Keratinocyte (primary cell): ENCODE measurements at regions not wholly inside any gene's neighbourhood (a gene's known extent, or its start where the extent isn't known, plus 50 kb on each side); places are given as distances from the start of the nearest gene placed in this dataset.

Source experiments
- DNase-seq: peaks from one replicate; pipeline ENCODE4 v3.0.0-alpha.2; 2011; ENCODE audit warnings: low read depth, missing footprints, low spot score
- FAIRE-seq: peaks from 2 replicates; lab custom pipeline; 2011; peaks lifted over from hg19 to GRCh38; lab: Jason Lieb, UNC
- H2AFZ ChIP-seq: 2 replicates; pipeline ENCODE4 v1.6.0; 2012; ENCODE audit warnings: low read length, control low read depth, inconsistent platforms; ENCODE audit not compliant: control insufficient read depth
- H3K27ac ChIP-seq: 2 replicates; pipeline ENCODE4 v1.5.1; 2011; ENCODE audit warnings: low read length; ENCODE audit not compliant: control insufficient read depth, insufficient read depth
- H3K27me3 ChIP-seq: 3 replicates; pipeline ENCODE4 v1.6.0; 2011; ENCODE audit warnings: low read length; ENCODE audit not compliant: control insufficient read depth, insufficient read depth; ENCODE audit errors: extremely low read depth
- H3K36me3 ChIP-seq, 2 experiments: 2 replicates in 1 of 2; 3 replicates in 1 of 2; pipeline ENCODE4 v1.5.1; 2011; ENCODE audit warnings: low read length in 2 of 2, mild to moderate bottlenecking in 1 of 2; ENCODE audit not compliant: control insufficient read depth in 2 of 2, insufficient read depth in 2 of 2; ENCODE audit errors: extremely low read depth in 1 of 2
- H3K4me1 ChIP-seq: 3 replicates; pipeline ENCODE4 v1.5.1; 2011; ENCODE audit warnings: low read length; ENCODE audit not compliant: control insufficient read depth, insufficient read depth; ENCODE audit errors: extremely low read depth
- H3K4me2 ChIP-seq: 3 replicates; pipeline ENCODE4 v1.6.0; 2011; ENCODE audit warnings: low read depth, low read length; ENCODE audit not compliant: control insufficient read depth, insufficient read depth; ENCODE audit errors: extremely low read depth
- H3K4me3 ChIP-seq, 3 experiments: fragments of 200-600 bp in 1 of 3; sonication (generic) in 1 of 3; 2 replicates in 2 of 3; 3 replicates in 1 of 3; pipeline ENCODE4 v1.5.1; 2011 to 2016; ENCODE audit warnings: low read length in 3 of 3, mild to moderate bottlenecking in 3 of 3, control low read depth in 2 of 3, inconsistent platforms in 1 of 3, low read depth in 1 of 3, mixed read lengths in 1 of 3, mixed run types in 1 of 3, moderate library complexity in 1 of 3; ENCODE audit not compliant: control insufficient read depth in 2 of 3, insufficient read depth in 2 of 3; ENCODE audit errors: extremely low read depth in 1 of 3
- H3K79me2 ChIP-seq: 2 replicates; pipeline ENCODE4 v1.6.0; 2012; ENCODE audit warnings: low read length; ENCODE audit not compliant: control insufficient read depth, insufficient read depth
- H3K9ac ChIP-seq: 3 replicates; pipeline ENCODE4 v1.6.0; 2011; ENCODE audit warnings: low read length; ENCODE audit not compliant: control insufficient read depth, insufficient read depth; ENCODE audit errors: extremely low read depth
- H3K9me1 ChIP-seq: 3 replicates; pipeline ENCODE4 v1.6.0; 2011; ENCODE audit warnings: low read length; ENCODE audit not compliant: control insufficient read depth, insufficient read depth; ENCODE audit errors: extremely low read depth
- H3K9me3 ChIP-seq: 2 replicates; pipeline ENCODE4 v1.5.1; 2012; ENCODE audit warnings: low read depth, low read length; ENCODE audit not compliant: control insufficient read depth
- H4K20me1 ChIP-seq: 3 replicates; pipeline ENCODE4 v1.6.0; 2011; ENCODE audit warnings: low read length; ENCODE audit not compliant: control insufficient read depth, insufficient read depth; ENCODE audit errors: extremely low read depth
- CTCF ChIP-seq, 3 experiments: IDR thresholded peaks in 1 of 3; conservative IDR thresholded peaks in 1 of 3; optimal IDR thresholded peaks in 1 of 3; 2 replicates in 2 of 3; 3 replicates in 1 of 3; pipeline versions ENCODE3 to v1.5.1; 2011; ENCODE audit warnings: low read length in 3 of 3, mild to moderate bottlenecking in 3 of 3, moderate library complexity in 2 of 3, control low read depth in 1 of 3, inconsistent platforms in 1 of 3; ENCODE audit not compliant: insufficient read depth in 2 of 3; ENCODE audit errors: extremely low read depth in 1 of 3
- EZH2 ChIP-seq: IDR thresholded peaks from one replicate; pipeline ENCODE4 v1.6.1; 2012; ENCODE audit warnings: inconsistent platforms, mild to moderate bottlenecking, low read length, moderate library complexity
- dilution Hi-C: fragments of 300-500 bp; cut with MboI; formaldehyde crosslinking; loops from one replicate; pipeline ENCODE4 v1.7.0; 2020; ENCODE audit warnings: low sequenced_read_pairs; ENCODE audit not compliant: extremely low pct_ligation_motif_present

DNA sequence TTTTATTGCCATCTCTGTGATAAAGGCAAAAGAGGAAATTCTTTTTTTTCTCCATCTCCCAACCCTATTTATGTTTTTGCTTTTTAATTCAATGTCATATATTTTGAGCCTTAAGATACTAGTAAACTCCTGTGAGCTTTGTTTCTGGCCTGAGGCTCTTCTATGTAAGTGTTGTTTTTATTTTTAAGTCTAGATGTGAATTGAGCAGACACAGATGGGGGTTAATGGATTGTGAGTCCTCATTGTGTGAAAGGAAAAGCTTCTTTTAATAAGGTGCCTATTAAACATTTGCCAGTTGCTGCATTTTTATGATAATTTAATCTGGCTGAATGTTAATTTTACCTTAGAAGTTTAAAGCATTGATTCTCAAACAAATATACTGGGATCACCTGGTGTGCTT, 2337.9 kb upstream of the RAG2 start:
- H3K36me3 ChIP-seq, result no peaks in the 10 kb centered on the region
- dilution Hi-C loops, result no loop called here
- H3K79me2 ChIP-seq, result no peaks in the 10 kb centered on the region
- FAIRE-seq (no peak), DNase-seq (no peak)
- no peaks in the 10 kb centered on the region for H3K9me3 ChIP-seq
- no peak overlapping the region for H3K4me3 ChIP-seq
- H2AFZ ChIP-seq, result no peak overlapping the region
- H3K27ac ChIP-seq, result no peak overlapping the region
- no peaks in the 10 kb centered on the region for H3K9me1 ChIP-seq
- TF ChIP-seq CTCF (optimal IDR thresholded peaks at IDR 0.05 in 1 of 3, IDR thresholded peaks at IDR 0.05 in 1 of 3, conservative IDR thresholded peaks at IDR 0.05 in 1 of 3; ENCODE audit: extremely low read depth in 1 of 3, insufficient read depth in 2 of 3, low read length in 3 of 3) (no peak), EZH2 (no peak)
- H3K27me3 ChIP-seq, result no peaks in the 10 kb centered on the region
- H3K4me2 ChIP-seq, result no peak overlapping the region
- no peaks in the 10 kb centered on the region for H4K20me1 ChIP-seq
- H3K9ac ChIP-seq, result no peak overlapping the region
- no peaks in the 10 kb centered on the region for H3K4me1 ChIP-seq

GRCh38 chr11:38927993-38928392, 2330.0 kb upstream of the RAG2 start:
- Histone ChIP-seq H3K27me3 (no peaks in the 10 kb centered on the region), H3K9ac (no peak overlapping the region), H3K9me1 (no peaks in the 10 kb centered on the region), H3K9me3 (no peaks in the 10 kb centered on the region), H2AFZ (no peak overlapping the region), H3K79me2 (no peaks in the 10 kb centered on the region), H3K36me3 (no peaks in the 10 kb centered on the region), H3K4me2 (no peak overlapping the region), H3K4me1 (no peaks in the 10 kb centered on the region), H3K4me3 (no peak overlapping the region), H3K27ac (no peak overlapping the region), H4K20me1 (no peaks in the 10 kb centered on the region)
- TF ChIP-seq EZH2 (no peak), CTCF (optimal IDR thresholded peaks at IDR 0.05 in 1 of 3, IDR thresholded peaks at IDR 0.05 in 1 of 3, conservative IDR thresholded peaks at IDR 0.05 in 1 of 3; ENCODE audit: extremely low read depth in 1 of 3, insufficient read depth in 2 of 3, low read length in 3 of 3) (no peak)
- DNase-seq (no peak), FAIRE-seq (no peak)
- dilution Hi-C loops, result no loop called here
